H1 (cell line): ENCODE measurements at regions not wholly inside any gene's neighbourhood (a gene's known extent, or its start where the extent isn't known, plus 50 kb on each side); places are given as distances from the start of the nearest gene placed in this dataset.

ENCODE experiments used
- CTCF ChIA-PET: fragments of 300-600 bp; sonication (Branson Sonifier 250); formaldehyde crosslinking; loops from one replicate; lab custom pipeline; 2021; ENCODE audit not compliant: partially characterized antibody; lab: Charles Lee
- POLR2A ChIA-PET: fragments of 300-600 bp; sonication (Branson Sonifier 250); formaldehyde crosslinking; loops from one replicate; lab custom pipeline; 2021; ENCODE audit warnings: inconsistent platforms; ENCODE audit not compliant: partially characterized antibody; lab: Charles Lee
- DNase-seq, 2 experiments: peaks; one replicate each; pipeline versions ENCODE4 v3.0.0 to v3.0.0-alpha.2; 2010 to 2022; ENCODE audit warnings: low spot score in 2 of 2, low read depth in 1 of 2, mixed read lengths in 1 of 2
- FAIRE-seq: peaks from 2 replicates; lab custom pipeline; 2011; peaks lifted over from hg19 to GRCh38; lab: Jason Lieb, UNC
- H2AFZ ChIP-seq: 2 replicates; pipeline ENCODE4 v1.8.1; 2012; ENCODE audit warnings: low read length, inconsistent platforms
- H2AK5ac ChIP-seq: 2 replicates; pipeline ENCODE4 v1.6.1; 2013; ENCODE audit warnings: low read depth, low read length
- H2BK120ac ChIP-seq: replicated peaks from 2 replicates; pipeline ENCODE3; 2013; ENCODE audit warnings: low read depth, low read length, inconsistent platforms
- H2BK12ac ChIP-seq: 2 replicates; pipeline ENCODE4 v1.6.1; 2013; ENCODE audit warnings: low read depth, low read length
- H2BK15ac ChIP-seq: 2 replicates; pipeline ENCODE4 v1.6.1; 2013; ENCODE audit warnings: low read length
- H2BK20ac ChIP-seq: 2 replicates; pipeline ENCODE4 v1.6.1; 2013; ENCODE audit warnings: low read length
- H2BK5ac ChIP-seq: 2 replicates; pipeline ENCODE4 v1.6.1; 2013; ENCODE audit warnings: low read depth, low read length
- H3K14ac ChIP-seq: 2 replicates; pipeline ENCODE4 v1.6.1; 2013; ENCODE audit warnings: inconsistent platforms; ENCODE audit not compliant: insufficient read length
- H3K18ac ChIP-seq: 2 replicates; pipeline ENCODE4 v1.6.1; 2013; ENCODE audit warnings: low read length; ENCODE audit errors: extremely low read depth
- H3K23ac ChIP-seq: 2 replicates; pipeline ENCODE4 v1.6.1; 2013; ENCODE audit warnings: inconsistent platforms; ENCODE audit not compliant: insufficient read length
- H3K23me2 ChIP-seq: 2 replicates; pipeline ENCODE4 v1.6.1; 2013; ENCODE audit warnings: low read depth, low read length
- H3K27ac ChIP-seq: 2 replicates; pipeline ENCODE4 v1.6.1; 2011; ENCODE audit warnings: low read depth, low read length, inconsistent platforms
- H3K27me3 ChIP-seq, 4 experiments: replicated peaks in 1 of 4; 1 replicate in 1 of 4; 2 replicates in 3 of 4; pipeline versions ENCODE4 v1.6.1 to v1.8.1; 2011 to 2013; ENCODE audit warnings: low read length in 3 of 4, mild to moderate bottlenecking in 3 of 4, inconsistent platforms in 2 of 4, mixed read lengths in 2 of 4, moderate library complexity in 1 of 4; ENCODE audit not compliant: control insufficient read depth in 3 of 4, insufficient read depth in 3 of 4; ENCODE audit errors: extremely low read depth in 1 of 4
- H3K36me3 ChIP-seq, 4 experiments: 2 replicates each; pipeline versions ENCODE4 v1.6.1 to v1.8.1; 2011 to 2013; ENCODE audit warnings: mild to moderate bottlenecking in 4 of 4, low read length in 3 of 4, moderate library complexity in 2 of 4, control low read depth in 1 of 4, inconsistent platforms in 1 of 4; ENCODE audit not compliant: insufficient read depth in 4 of 4, control insufficient read depth in 2 of 4
- H3K4ac ChIP-seq: replicated peaks from 2 replicates; pipeline ENCODE3; 2013; ENCODE audit warnings: low read length, low read depth, mixed read lengths, inconsistent platforms; ENCODE audit not compliant: insufficient read length
- H3K4me1 ChIP-seq, 4 experiments: replicated peaks in 1 of 4; 1 replicate in 1 of 4; 2 replicates in 3 of 4; pipeline versions ENCODE4 v1.6.1 to v1.8.1; 2011 to 2013; ENCODE audit warnings: low read length in 3 of 4, inconsistent platforms in 2 of 4, mixed read lengths in 1 of 4; ENCODE audit not compliant: insufficient read depth in 4 of 4, control insufficient read depth in 3 of 4
- H3K4me2 ChIP-seq, 2 experiments: 2 replicates each; pipeline versions ENCODE4 v1.6.1 to v1.8.1; 2011 to 2013; ENCODE audit warnings: low read depth in 2 of 2, low read length in 2 of 2, control low read depth in 1 of 2, inconsistent platforms in 1 of 2, mild to moderate bottlenecking in 1 of 2; ENCODE audit not compliant: insufficient read depth in 1 of 2
- H3K4me3 ChIP-seq, 4 experiments: fragments of 200-600, 300-600 bp in 1 of 4; sonication (generic), shearing (Covaris generic), sonication (Bioruptor Twin) in 1 of 4; 2 replicates each; pipeline versions ENCODE4 v1.5.1 to v1.8.1; 2011 to 2016; ENCODE audit warnings: low read length in 4 of 4, low read depth in 3 of 4, control low read depth in 2 of 4, inconsistent platforms in 2 of 4, mild to moderate bottlenecking in 2 of 4, mixed read lengths in 1 of 4, moderate library complexity in 1 of 4; ENCODE audit not compliant: insufficient read depth in 2 of 4; ENCODE audit errors: extremely low read depth in 1 of 4
- H3K56ac ChIP-seq: replicated peaks from 2 replicates; pipeline ENCODE3; 2013; ENCODE audit warnings: low read depth, mild to moderate bottlenecking, mixed read lengths, low read length, inconsistent platforms; ENCODE audit not compliant: insufficient read length
- H3K79me1 ChIP-seq: 2 replicates; pipeline ENCODE4 v1.6.1; 2013; ENCODE audit warnings: low read depth, low read length, control low read depth
- H3K79me2 ChIP-seq, 2 experiments: 2 replicates each; pipeline versions ENCODE4 v1.6.1 to v1.8.1; 2012 to 2013; ENCODE audit warnings: low read length in 2 of 2, mild to moderate bottlenecking in 2 of 2, inconsistent platforms in 1 of 2; ENCODE audit not compliant: insufficient read depth in 2 of 2, control insufficient read depth in 1 of 2
- H3K9ac ChIP-seq, 4 experiments: replicated peaks in 1 of 4; 1 replicate in 1 of 4; 2 replicates in 3 of 4; pipeline versions ENCODE4 v1.6.1 to v1.8.1; 2011 to 2013; ENCODE audit warnings: low read depth in 3 of 4, low read length in 3 of 4, control low read depth in 2 of 4, mild to moderate bottlenecking in 2 of 4, moderate library complexity in 2 of 4, inconsistent platforms in 1 of 4; ENCODE audit errors: extremely low read depth in 1 of 4
- H3K9me3 ChIP-seq, 2 experiments: 2 replicates each; pipeline versions ENCODE4 v1.6.1 to v1.8.1; 2012 to 2013; ENCODE audit warnings: mild to moderate bottlenecking in 2 of 2, moderate library complexity in 2 of 2, control low read depth in 1 of 2, inconsistent platforms in 1 of 2, low read depth in 1 of 2, low read length in 1 of 2, mixed read lengths in 1 of 2; ENCODE audit not compliant: insufficient read depth in 2 of 2
- H4K20me1 ChIP-seq, 2 experiments: replicated peaks in 1 of 2; 2 replicates each; pipeline versions ENCODE3 to v1.8.1; 2011 to 2013; ENCODE audit warnings: inconsistent platforms in 2 of 2, low read length in 2 of 2, mild to moderate bottlenecking in 1 of 2; ENCODE audit not compliant: insufficient read depth in 2 of 2, control insufficient read depth in 1 of 2
- H4K5ac ChIP-seq: 2 replicates; pipeline ENCODE4 v1.6.1; 2013; ENCODE audit warnings: low read length, low read depth, mixed read lengths, inconsistent platforms; ENCODE audit not compliant: insufficient read length
- H4K8ac ChIP-seq: 2 replicates; pipeline ENCODE4 v1.8.0; 2013; ENCODE audit warnings: mild to moderate bottlenecking, moderate library complexity, low read length, inconsistent platforms; ENCODE audit not compliant: insufficient read depth; ENCODE audit errors: extremely low read depth
- H4K91ac ChIP-seq: replicated peaks from 2 replicates; pipeline ENCODE3; 2013; ENCODE audit warnings: low read length, mixed read lengths, inconsistent platforms; ENCODE audit not compliant: insufficient read length
- ASH2L ChIP-seq: fragments of 200-600, 300-600 bp; sonication (generic); IDR thresholded peaks from one replicate; pipeline ENCODE4 v1.7.1; 2017; ENCODE audit warnings: low read length
- BCL11A ChIP-seq, 2 experiments: IDR thresholded peaks; one replicate each; pipeline ENCODE4 v1.6.1; 2011; ENCODE audit warnings: low read depth in 2 of 2, low read length in 2 of 2, mild to moderate bottlenecking in 2 of 2
- CHD1 ChIP-seq: IDR thresholded peaks from 2 replicates; pipeline ENCODE4 v1.6.1; 2012; ENCODE audit warnings: low read depth, low read length, improper control_type of control experiment
- CREB1 ChIP-seq: IDR thresholded peaks from 2 replicates; pipeline ENCODE4 v1.6.1; 2012; ENCODE audit warnings: inconsistent platforms
- E2F6 ChIP-seq: IDR thresholded peaks from 2 replicates; pipeline ENCODE4 v1.6.1; 2012; ENCODE audit warnings: inconsistent platforms
- KDM1A ChIP-seq: fragments of 200-600, 300-600 bp; sonication (generic); IDR thresholded peaks from 2 replicates; pipeline ENCODE4 v1.7.1; 2016; ENCODE audit warnings: mild to moderate bottlenecking, low read length, borderline replicate concordance
- KDM5A ChIP-seq: fragments of 200-600 bp; IDR thresholded peaks from 2 replicates; pipeline ENCODE4 v1.7.1; 2012; ENCODE audit warnings: mild to moderate bottlenecking, low read length, inconsistent platforms, mixed read lengths
- MAX ChIP-seq: IDR thresholded peaks from 2 replicates; pipeline ENCODE4 v1.6.1; 2012; ENCODE audit warnings: inconsistent platforms
- PHF8 ChIP-seq: fragments of 200-600 bp; sonication (generic); conservative IDR thresholded peaks from 2 replicates; pipeline ENCODE4 v1.7.1; 2012; ENCODE audit warnings: low read depth, mild to moderate bottlenecking, inconsistent platforms, low read length, moderate library complexity
- RAD21 ChIP-seq, 2 experiments: IDR thresholded peaks in 1 of 2; conservative IDR thresholded peaks in 1 of 2; 2 replicates each; pipeline ENCODE4 v1.6.1; 2011; ENCODE audit warnings: low read depth in 2 of 2, low read length in 2 of 2, improper control_type of control experiment in 1 of 2, inconsistent platforms in 1 of 2, mild to moderate bottlenecking in 1 of 2, moderate library complexity in 1 of 2
- SIN3A ChIP-seq, 2 experiments: IDR thresholded peaks in 1 of 2; conservative IDR thresholded peaks in 1 of 2; 2 replicates each; pipeline ENCODE4 v1.6.1; 2011 to 2012; ENCODE audit warnings: low read length in 2 of 2, improper control_type of control experiment in 1 of 2, low read depth in 1 of 2, mild to moderate bottlenecking in 1 of 2
- SP4 ChIP-seq: IDR thresholded peaks from 2 replicates; pipeline ENCODE4 v1.6.1; 2012; ENCODE audit warnings: low read length, inconsistent platforms
- TBP ChIP-seq: IDR thresholded peaks from 2 replicates; pipeline ENCODE4 v1.6.1; 2011; ENCODE audit warnings: low read depth, low read length, improper control_type of control experiment
- WGBS, 2 experiments: shearing (Covaris generic) in 1 of 2; methylation state at CpG; one replicate each; pipeline versions ENCODE4 v1.1.6 to v1.1.7; 2013 to 2015; ENCODE audit warnings: low lambda C conversion rate in 2 of 2, mixed read lengths in 2 of 2, inconsistent platforms in 1 of 2, low coverage in 1 of 2, missing lambda C conversion rate in 1 of 2; ENCODE audit not compliant: insufficient replicate concordance in 2 of 2, insufficient coverage in 1 of 2, insufficient read length in 1 of 2; ENCODE audit errors: extremely low coverage in 1 of 2, missing lambda C conversion rate in 1 of 2; 5-methylcytosine and 5-hydroxymethylcytosine counted together

GRCh38 chr2:7094231-7094741, 177.1 kb downstream of the RNF144A start:
- CTCF ChIA-PET, result interaction anchor here (0.8 to 5.5 kb wide), 5 partner anchors 9 to 329 kb away, joined by 3 to 55 read pairs (median 3); no protein-coding TSS in a partner anchor
- Histone ChIP-seq H3K27ac (no peak overlapping the region; the same call in 1 of the 2 replicates), H4K91ac (no peak overlapping the region), H3K4me2 (no peak overlapping the region), H3K18ac (no peak overlapping the region), H3K36me3 (no peaks in the 10 kb centered on the region), H2BK5ac (no peak overlapping the region; the same call in 1 of the 2 replicates), H3K23ac (no peak overlapping the region), H2AFZ (no peak overlapping the region), H2BK120ac (no peak overlapping the region), H3K23me2 (no peaks in the 10 kb centered on the region), H3K9ac (no peak overlapping the region; a peak in 1 of 7 replicates), H3K9me3 (no peaks in the 10 kb centered on the region), H3K56ac (no peak overlapping the region), H3K4ac (no peak overlapping the region), H4K20me1 (peaks cover 0 to 1% of the 10 kb centered on the region in 2 experiments), H2BK15ac (no peak overlapping the region), H3K4me1 (peaks cover 0 to 5% (median 3%) of the 10 kb centered on the region in 4 experiments; a peak in 4 of 7 replicates), H2BK12ac (no peak overlapping the region), H3K4me3 (no peak overlapping the region), H2BK20ac (no peak overlapping the region), H3K79me1 (no peaks in the 10 kb centered on the region), H4K5ac (no peak overlapping the region), H3K27me3 (no peaks in the 10 kb centered on the region; a peak in 1 of 7 replicates), H3K14ac (no peak overlapping the region), H2AK5ac (no peak overlapping the region), H3K79me2 (no peaks in the 10 kb centered on the region), H4K8ac (no peak overlapping the region)
- POLR2A ChIA-PET, result no interaction called here
- 91% methylated on average over 12 of the region's 12 CpGs; no CpG with 5 or more reads in 1 of the 2 experiments for WGBS, 2 experiments
- DNase-seq, result no peak
- FAIRE-seq, result no peak
- TF ChIP-seq KDM5A, result no peak
- no peak for TF ChIP-seq TBP
- no peak for TF ChIP-seq CREB1
- no peak for TF ChIP-seq MAX
- no peak for TF ChIP-seq PHF8
- TF ChIP-seq SP4, result no peak
- no peak for TF ChIP-seq SIN3A (conservative IDR thresholded peaks at IDR 0.05 in 1 of 2, IDR thresholded peaks at IDR 0.05 in 1 of 2; ENCODE audit: low read depth in 1 of 2, low read length in 2 of 2)
- TF ChIP-seq BCL11A (IDR thresholded peaks at IDR 0.05; ENCODE audit: low read depth in 2 of 2, low read length in 2 of 2), result no peak
- TF ChIP-seq KDM1A, result no peak
- TF ChIP-seq RAD21 (IDR thresholded peaks at IDR 0.05 in 1 of 2, conservative IDR thresholded peaks at IDR 0.05 in 1 of 2; ENCODE audit: low read depth in 2 of 2, low read length in 2 of 2), result no peak
- TF ChIP-seq E2F6, result no peak
- no peak for TF ChIP-seq ASH2L
- TF ChIP-seq CHD1, result no peak
